GM18868 (cell line): ENCODE measurements at regions not wholly inside any gene's neighbourhood (a gene's known extent, or its start where the extent isn't known, plus 50 kb on each side); places are given as distances from the start of the nearest gene placed in this dataset.
"Not testable (repeated sequence)": the region's sequence is repeated elsewhere in the genome, so short reads cannot be mapped to it uniquely, and the experiment has no call there.

Experiments used
- ATAC-seq: cut with Tn5 transposase; IDR thresholded peaks from one replicate; pipeline ENCODE4 v1.9.1; 2021; ENCODE audit warnings: mild to moderate bottlenecking, moderate library complexity; ENCODE audit not compliant: unreplicated experiment

DNA sequence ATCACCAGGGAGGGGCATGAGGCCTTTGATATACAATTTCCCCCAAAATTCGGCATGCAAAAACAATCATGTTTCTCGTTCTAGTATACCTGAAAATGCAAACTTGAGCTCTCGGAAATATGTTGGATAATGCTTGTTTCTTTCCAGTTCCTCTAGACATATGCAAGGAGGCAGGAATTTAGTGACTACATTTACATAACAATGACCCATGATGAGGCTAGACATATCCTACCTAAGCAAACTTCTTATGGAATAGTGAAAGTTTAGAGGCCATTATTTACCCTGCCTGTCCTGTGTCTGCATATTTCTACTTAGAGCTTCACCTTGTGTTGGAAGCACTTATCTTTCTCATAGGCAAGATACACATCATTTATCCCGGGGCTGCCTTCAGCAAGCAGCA, 514.6 kb downstream of the KCNJ2 start:
- ATAC-seq: no peak

DNA sequence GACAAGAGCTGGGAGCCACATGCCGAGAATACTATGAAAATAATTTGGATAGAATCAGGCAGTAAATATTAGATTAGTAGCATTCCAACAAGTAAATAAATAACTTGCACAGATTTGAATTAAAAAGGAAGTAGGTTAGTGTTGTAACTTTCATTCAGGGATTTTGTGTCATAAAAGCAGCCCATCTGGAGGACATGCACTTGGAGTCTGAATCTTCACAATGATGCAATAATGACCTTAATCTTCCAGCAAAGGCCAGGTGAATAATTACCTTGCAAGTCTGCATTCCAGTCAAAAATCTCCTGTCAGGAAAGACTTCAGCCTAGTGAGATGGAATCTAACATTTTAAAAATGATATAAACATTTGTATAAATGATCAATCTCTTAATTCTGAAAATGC, 518.1 kb downstream of the KCNJ2 start:
- ATAC-seq: no peak

DNA sequence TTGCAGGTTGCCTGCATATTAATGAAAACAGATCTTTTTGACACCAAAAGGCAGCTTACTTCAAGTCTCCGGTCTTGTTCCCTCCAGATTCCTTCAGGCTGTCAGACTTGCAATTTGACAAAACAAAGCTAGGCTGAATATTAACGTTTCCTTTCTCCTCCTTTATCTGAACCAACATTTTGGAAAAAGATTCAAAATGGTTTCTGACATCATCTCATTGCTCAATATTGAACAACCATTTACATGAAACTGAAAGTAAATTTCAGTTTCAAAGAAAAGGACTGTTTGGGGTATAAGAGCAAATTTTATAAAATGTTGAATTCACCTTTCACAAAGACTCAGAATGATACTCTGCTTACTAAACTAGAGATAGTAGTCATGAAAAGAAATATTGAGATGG, 521.8 kb downstream of the KCNJ2 start:
- ATAC-seq: no peak

- no peak for ATAC-seq
Measured at GRCh38 chr17:70699408-70699807, 530.1 kb downstream of the KCNJ2 start.

DNA sequence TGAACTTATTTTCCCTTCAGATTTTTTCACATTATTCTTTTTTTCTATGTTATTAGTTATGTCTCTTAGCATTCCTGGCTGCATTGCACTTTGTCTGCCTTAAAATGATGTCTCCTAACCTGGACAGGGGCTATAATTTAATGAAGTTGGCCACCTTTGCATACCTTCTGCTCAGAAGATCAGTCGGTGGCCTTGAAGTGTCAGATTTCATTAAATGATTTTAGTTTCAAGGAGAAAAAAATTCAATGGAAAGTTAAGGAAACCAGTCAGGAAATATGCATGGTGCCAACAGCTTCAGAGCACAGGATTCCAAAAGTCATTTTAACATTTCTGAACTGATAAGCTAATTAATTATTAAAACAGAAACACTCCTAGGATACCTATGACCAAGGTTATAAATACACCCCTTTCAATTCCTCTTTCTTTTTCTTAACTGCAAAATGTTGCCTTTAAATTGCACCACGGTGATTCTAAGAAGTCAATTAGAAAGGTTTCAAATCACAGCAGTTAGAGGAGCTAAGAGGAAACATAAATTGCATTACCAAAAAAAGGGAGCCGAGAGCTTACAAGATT, 533.4 kb downstream of the KCNJ2 start:
- ATAC-seq: no peak

DNA sequence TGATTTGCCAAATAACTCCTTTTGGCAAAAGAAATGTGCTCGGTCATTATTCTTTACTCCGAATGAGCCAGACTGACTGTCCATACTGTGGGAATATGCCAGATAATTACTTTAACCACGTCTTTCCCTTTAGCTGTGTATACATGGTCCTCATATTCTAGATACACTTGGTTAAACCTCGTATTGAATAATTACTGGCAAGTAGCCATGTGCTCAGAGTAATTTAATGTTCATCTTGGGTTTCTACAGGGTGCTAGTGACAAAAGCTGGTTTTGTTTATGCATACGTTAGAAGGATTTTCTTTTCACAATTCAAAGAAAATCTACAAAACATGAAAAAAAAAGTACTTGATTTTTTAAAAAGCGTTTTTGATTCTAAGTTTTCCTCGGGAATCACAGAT, 540.3 kb downstream of the KCNJ2 start:
- ATAC-seq: no peak

DNA sequence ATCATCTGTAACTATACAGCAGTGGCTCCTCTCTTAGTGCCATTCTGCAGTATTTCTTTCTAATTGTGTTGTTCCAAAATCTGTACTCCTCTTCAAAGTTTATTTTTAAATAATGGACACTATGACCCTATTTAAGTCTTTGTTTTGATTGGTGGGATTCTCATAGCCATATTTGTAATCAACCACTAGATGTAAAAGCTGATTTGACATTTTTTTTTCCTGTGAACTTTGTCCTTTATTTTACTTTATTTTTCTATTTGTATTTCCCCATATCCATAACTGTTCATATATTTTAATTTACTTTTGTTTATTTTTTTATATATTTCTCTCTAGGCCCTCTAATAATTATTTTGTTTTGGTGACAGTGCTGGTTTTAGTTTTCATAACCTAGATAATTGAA, 544.4 kb downstream of the KCNJ2 start:
- ATAC-seq: no peak

DNA sequence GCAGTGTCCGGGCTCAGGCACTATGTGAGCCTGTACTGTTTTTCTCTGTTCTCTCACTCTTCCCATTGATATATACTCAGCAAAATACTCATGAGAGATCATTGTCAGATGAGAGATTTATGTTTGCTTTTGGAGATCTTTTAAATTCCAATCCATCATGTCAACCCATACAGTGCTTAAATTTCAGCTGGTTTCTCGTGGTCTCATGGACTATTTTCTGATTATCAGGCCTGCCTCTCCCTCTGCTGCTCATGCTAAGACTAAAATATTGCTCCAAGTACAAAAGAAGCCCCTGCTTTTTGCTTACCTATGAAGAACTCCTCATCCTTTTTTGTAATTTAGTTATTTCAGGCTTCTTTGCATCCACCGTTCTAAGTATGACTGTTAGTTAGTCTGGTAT, 547.2 kb downstream of the KCNJ2 start:
- ATAC-seq: no peak

DNA sequence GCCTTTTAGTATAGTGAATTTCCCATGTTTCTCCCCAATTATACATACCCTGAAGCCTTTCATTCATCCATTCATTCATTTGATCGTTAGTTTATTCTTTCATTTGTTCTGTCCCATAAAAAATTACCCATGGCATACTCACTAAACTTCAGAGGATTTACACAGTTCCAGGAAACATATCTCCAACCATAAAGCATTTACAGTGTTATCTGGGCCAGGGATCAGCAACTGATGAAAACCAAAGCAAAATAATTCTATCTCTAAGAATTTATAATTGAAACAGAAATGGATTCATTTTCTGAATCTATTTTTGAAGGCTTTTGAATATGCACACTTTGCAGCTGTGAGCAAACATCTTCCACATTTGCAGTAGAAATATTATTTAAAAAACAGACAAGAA, 547.7 kb downstream of the KCNJ2 start:
- ATAC-seq: no peak

DNA sequence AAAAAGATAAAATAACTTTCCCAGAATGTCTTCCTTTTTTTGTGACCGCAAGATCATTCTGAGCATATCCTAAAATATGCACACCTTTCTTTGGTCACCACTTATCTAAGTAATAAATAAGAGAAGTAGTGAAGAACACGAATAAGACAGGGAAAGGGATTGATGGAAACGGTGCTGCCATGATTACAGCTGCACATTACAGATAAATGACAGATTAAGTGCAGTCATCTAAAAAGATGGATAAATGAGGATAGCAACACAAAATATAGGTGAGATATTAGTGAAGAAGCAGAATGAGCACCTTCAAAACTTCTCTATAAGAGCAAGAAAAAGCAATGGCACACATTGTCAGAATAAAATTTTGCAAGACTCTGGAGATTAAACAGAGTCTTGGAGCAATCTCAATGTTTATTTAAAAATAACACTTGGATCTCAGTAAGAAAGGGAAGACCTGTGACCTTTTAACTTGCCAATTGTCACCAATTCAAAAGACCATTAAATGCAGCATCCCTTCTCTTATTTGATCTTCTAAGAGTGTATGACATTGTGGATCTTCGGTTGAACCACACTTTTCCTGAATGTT, 567.1 kb downstream of the KCNJ2 start:
- ATAC-seq: no peak

DNA sequence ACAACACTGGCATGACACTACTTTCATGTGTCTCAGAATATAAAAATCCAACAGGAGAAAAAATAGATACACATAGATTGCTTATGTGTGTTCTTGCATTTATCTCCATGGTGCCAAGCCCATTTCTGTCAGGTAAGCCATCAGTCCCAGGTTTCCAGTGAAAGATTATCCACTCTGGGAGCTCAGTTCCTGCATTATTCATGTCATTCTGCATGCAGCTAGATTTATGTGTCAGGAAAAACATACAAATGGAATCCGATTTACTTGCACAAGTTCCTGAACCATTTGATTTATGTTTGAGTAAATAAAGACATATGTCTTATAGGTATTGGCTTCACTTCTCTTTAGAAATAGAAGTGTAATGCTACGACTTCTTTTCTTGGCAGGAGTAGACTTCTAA, 569.7 kb downstream of the KCNJ2 start:
- ATAC-seq: no peak

- not testable (repeated sequence) for ATAC-seq
Measured at GRCh38 chr17:70746574-70746973, 577.2 kb downstream of the KCNJ2 start.

GRCh38 chr17:70750983-70751382, 581.7 kb downstream of the KCNJ2 start:
- no peak for ATAC-seq

- ATAC-seq: not testable (repeated sequence)
Measured at GRCh38 chr17:70752461-70752860, 583.1 kb downstream of the KCNJ2 start.

DNA sequence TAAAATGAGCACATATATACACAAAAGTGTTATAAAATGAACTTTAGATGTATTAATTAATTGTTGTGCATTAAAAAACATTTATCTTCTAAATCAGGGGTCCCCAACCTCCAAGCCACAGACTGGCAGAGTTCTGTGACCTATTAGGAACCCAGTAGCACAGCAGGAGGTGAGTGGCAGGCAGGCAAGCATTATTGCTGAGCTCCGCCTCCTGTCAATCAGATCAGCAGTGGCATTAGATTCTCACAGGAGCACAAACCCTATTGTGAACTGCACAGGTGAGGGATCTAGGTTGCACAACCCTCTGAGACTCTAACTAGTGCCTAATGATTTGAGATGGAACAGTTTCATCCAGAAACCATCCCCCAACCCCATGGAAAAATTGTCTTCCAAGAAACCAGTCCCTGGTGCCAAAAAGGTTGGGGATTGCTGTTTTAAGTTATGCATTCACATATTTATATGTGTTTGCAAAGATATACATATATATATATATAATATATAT, 583.7 kb downstream of the KCNJ2 start:
- no peak for ATAC-seq

- no peak for ATAC-seq
Measured at GRCh38 chr17:70763018-70763417, 593.7 kb downstream of the KCNJ2 start.

GRCh38 chr17:70767102-70767701, 597.9 kb downstream of the KCNJ2 start:
- no peak for ATAC-seq

GRCh38 chr17:70769956-70770355, 600.6 kb downstream of the KCNJ2 start:
- no peak for ATAC-seq

DNA sequence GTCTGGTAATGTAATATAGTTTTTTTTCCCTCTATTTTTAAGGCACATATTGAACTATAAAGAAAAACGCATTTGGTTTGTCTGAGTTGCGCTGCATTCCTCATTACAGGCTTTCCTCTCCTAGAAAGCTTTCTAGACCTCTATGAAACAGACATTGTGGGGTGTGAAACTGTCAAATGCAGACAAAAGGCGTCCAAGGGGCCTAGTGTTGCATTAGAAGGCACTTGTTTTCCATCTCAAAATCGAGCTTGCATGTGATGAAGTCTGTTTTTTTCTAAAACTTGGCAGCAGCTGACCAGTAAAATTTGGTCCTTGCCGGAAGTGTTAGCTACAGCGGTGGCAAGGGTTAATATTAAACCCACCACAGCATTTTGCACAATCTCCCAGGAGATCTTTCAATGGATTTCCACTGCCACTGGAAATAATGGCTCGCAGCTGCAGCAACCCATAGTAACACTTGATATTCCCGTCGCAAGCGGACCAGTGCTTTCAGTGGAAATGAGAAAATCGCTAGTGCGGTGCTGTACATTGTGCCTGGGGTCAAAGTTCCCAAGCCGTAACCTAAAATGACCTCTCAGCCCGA, 602.6 kb downstream of the KCNJ2 start:
- no peak for ATAC-seq

DNA sequence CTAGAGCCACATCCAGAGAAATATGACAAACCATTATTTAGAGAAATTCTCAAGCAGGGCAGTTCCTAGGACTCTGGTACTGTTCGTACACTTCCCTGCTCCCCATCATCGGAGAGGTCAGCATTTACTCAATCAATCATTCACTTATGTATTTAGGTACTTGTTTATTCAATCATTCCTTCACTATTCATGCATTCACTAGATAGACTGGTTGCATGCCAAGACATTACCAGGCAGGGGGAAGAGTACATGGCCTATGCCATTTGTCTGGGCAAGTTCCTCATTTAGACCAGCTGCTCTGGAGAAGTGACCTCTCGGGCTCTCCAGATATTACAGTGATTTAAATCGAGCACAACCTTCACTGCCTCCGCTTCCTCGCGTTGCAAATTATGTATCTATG, 603.4 kb downstream of the KCNJ2 start:
- ATAC-seq: no peak

GRCh38 chr17:70773258-70773657, 603.9 kb downstream of the KCNJ2 start:
- ATAC-seq: no peak
